Activated naive CD8-positive, alpha-beta T cell treated with anti-CD3 and anti-CD28 coated beads, Interleukin-2, amount 10 ng/mL, durations not matched to agents 7 days and 5 days (primary cell): ENCODE measurements at regions not wholly inside any gene's neighbourhood (a gene's known extent, or its start where the extent isn't known, plus 50 kb on each side); places are given as distances from the start of the nearest gene placed in this dataset.

ENCODE experiments used
- ATAC-seq: fragments of 150-1000 bp; cut with Tn5 transposase; one replicate; pipeline ENCODE4 v1.10.0; 2021; ENCODE audit warnings: low read depth, moderate library complexity
- POLR2A ChIA-PET: fragments of 350-600 bp; sonication (Branson Sonifier 250); formaldehyde crosslinking; loops from one replicate; lab custom pipeline; 2021; ENCODE audit warnings: antibody characterized with exemption; lab: Charles Lee
- DNase-seq: peaks from one replicate; pipeline ENCODE4 v3.0.0; 2021
- H3K27ac Mint-ChIP-seq: one replicate; pipeline ENCODE4 v1.8.0; 2022; ENCODE audit warnings: mild to moderate bottlenecking, mixed read lengths
- H3K27me3 Mint-ChIP-seq: one replicate; pipeline ENCODE4 v1.8.0; 2022; ENCODE audit warnings: mild to moderate bottlenecking, moderate library complexity, mixed read lengths
- H3K36me3 Mint-ChIP-seq: one replicate; pipeline ENCODE4 v1.8.0; 2021; ENCODE audit warnings: mild to moderate bottlenecking, mixed read lengths
- H3K4me1 Mint-ChIP-seq: one replicate; pipeline ENCODE4 v1.8.0; 2021; ENCODE audit warnings: mixed read lengths
- H3K4me3 Mint-ChIP-seq: one replicate; pipeline ENCODE4 v1.8.0; 2022; ENCODE audit warnings: mild to moderate bottlenecking, moderate library complexity, mixed read lengths
- H3K9me3 Mint-ChIP-seq: one replicate; pipeline ENCODE4 v1.8.0; 2021; ENCODE audit warnings: mixed read lengths

- no peaks in the 10 kb centered on the region for H3K4me1 Mint-ChIP-seq
- H3K27ac Mint-ChIP-seq, result no peak overlapping the region
- DNase-seq (no peak), ATAC-seq (no peak)
- no peaks in the 10 kb centered on the region for H3K9me3 Mint-ChIP-seq
- peaks cover 10% of the 10 kb centered on the region for H3K27me3 Mint-ChIP-seq
- no peaks in the 10 kb centered on the region for H3K36me3 Mint-ChIP-seq
- POLR2A ChIA-PET, result no interaction called here
- H3K4me3 Mint-ChIP-seq, result no peak overlapping the region
Measured at GRCh38 chr3:178417736-178418135, 118.5 kb upstream of the KCNMB2 start.

- Mint-ChIP-seq H3K4me3 (no peak overlapping the region), H3K36me3 (no peaks in the 10 kb centered on the region), H3K27me3 (peaks cover 9% of the 10 kb centered on the region), H3K4me1 (no peaks in the 10 kb centered on the region), H3K9me3 (no peaks in the 10 kb centered on the region), H3K27ac (no peak overlapping the region)
- ATAC-seq (no peak), DNase-seq (no peak)
- POLR2A ChIA-PET, result no interaction called here
Measured at GRCh38 chr3:178419071-178419470, 117.2 kb upstream of the KCNMB2 start.

- POLR2A ChIA-PET, result no interaction called here
- ATAC-seq, result no peak
- H3K4me1 Mint-ChIP-seq, result no peaks in the 10 kb centered on the region
Measured at GRCh38 chr3:178420033-178420432, 116.2 kb upstream of the KCNMB2 start.

GRCh38 chr3:178421069-178421468 lies 115.2 kb upstream of the KCNMB2 start:
- H3K27ac Mint-ChIP-seq, result no peak overlapping the region
- POLR2A ChIA-PET, result no interaction called here
- no peaks in the 10 kb centered on the region for H3K9me3 Mint-ChIP-seq
- no peaks in the 10 kb centered on the region for H3K4me1 Mint-ChIP-seq
- no peaks in the 10 kb centered on the region for H3K36me3 Mint-ChIP-seq
- DNase-seq (no peak), ATAC-seq (no peak)
- H3K27me3 Mint-ChIP-seq, result peaks cover 9% of the 10 kb centered on the region
- H3K4me3 Mint-ChIP-seq, result no peak overlapping the region

More at GRCh38 chr3:178420033-178420432, 116.2 kb upstream of the KCNMB2 start:
- Mint-ChIP-seq H3K27me3 (peaks cover 9% of the 10 kb centered on the region), H3K36me3 (no peaks in the 10 kb centered on the region), H3K9me3 (no peaks in the 10 kb centered on the region), H3K27ac (no peak overlapping the region), H3K4me3 (no peak overlapping the region)
- DNase-seq, result no peak

GRCh38 chr3:178422406-178422805 lies 113.8 kb upstream of the KCNMB2 start:
- ATAC-seq (no peak), DNase-seq (no peak)
- Mint-ChIP-seq H3K36me3 (no peaks in the 10 kb centered on the region), H3K4me1 (no peaks in the 10 kb centered on the region), H3K27me3 (peaks cover 9% of the 10 kb centered on the region), H3K27ac (no peak overlapping the region), H3K9me3 (no peaks in the 10 kb centered on the region), H3K4me3 (no peak overlapping the region)
- POLR2A ChIA-PET, result no interaction called here

- DNase-seq (no peak), ATAC-seq (no peak)
- Mint-ChIP-seq H3K9me3 (no peaks in the 10 kb centered on the region), H3K4me1 (no peaks in the 10 kb centered on the region), H3K27me3 (no peaks in the 10 kb centered on the region), H3K4me3 (no peak overlapping the region), H3K36me3 (no peaks in the 10 kb centered on the region), H3K27ac (no peak overlapping the region)
- POLR2A ChIA-PET, result no interaction called here
Measured at GRCh38 chr3:178428037-178428436, 108.2 kb upstream of the KCNMB2 start.

- ATAC-seq (no peak), DNase-seq (no peak)
- Mint-ChIP-seq H3K36me3 (no peaks in the 10 kb centered on the region), H3K27me3 (peaks cover 4% of the 10 kb centered on the region), H3K4me3 (no peak overlapping the region), H3K27ac (no peak overlapping the region), H3K9me3 (no peaks in the 10 kb centered on the region), H3K4me1 (no peaks in the 10 kb centered on the region)
- POLR2A ChIA-PET, result no interaction called here
Measured at GRCh38 chr3:178434206-178434805, 101.9 kb upstream of the KCNMB2 start.

- Mint-ChIP-seq H3K9me3 (no peaks in the 10 kb centered on the region), H3K27ac (no peak overlapping the region), H3K27me3 (peaks cover 4% of the 10 kb centered on the region)
Measured at GRCh38 chr3:178435575-178435974, 100.7 kb upstream of the KCNMB2 start.

GRCh38 chr3:178436773-178437172 lies 99.5 kb upstream of the KCNMB2 start:
- no peak for DNase-seq
- H3K4me3 Mint-ChIP-seq, result no peak overlapping the region
- no peaks in the 10 kb centered on the region for H3K36me3 Mint-ChIP-seq
- no peak overlapping the region for H3K27ac Mint-ChIP-seq
- H3K9me3 Mint-ChIP-seq, result no peaks in the 10 kb centered on the region
- H3K27me3 Mint-ChIP-seq, result peaks cover 6% of the 10 kb centered on the region
- POLR2A ChIA-PET, result no interaction called here
- no peaks in the 10 kb centered on the region for H3K4me1 Mint-ChIP-seq
- no peak for ATAC-seq

More at GRCh38 chr3:178435575-178435974, 100.7 kb upstream of the KCNMB2 start:
- DNase-seq (no peak), ATAC-seq (no peak)
- H3K36me3 Mint-ChIP-seq, result no peaks in the 10 kb centered on the region
- no peak overlapping the region for H3K4me3 Mint-ChIP-seq
- POLR2A ChIA-PET, result no interaction called here
- no peaks in the 10 kb centered on the region for H3K4me1 Mint-ChIP-seq

- POLR2A ChIA-PET, result no interaction called here
- no peaks in the 10 kb centered on the region for H3K9me3 Mint-ChIP-seq
- ATAC-seq, result no peak
Measured at GRCh38 chr3:178437236-178437635, 99.0 kb upstream of the KCNMB2 start.

GRCh38 chr3:178439504-178439903 lies 96.7 kb upstream of the KCNMB2 start:
- no peaks in the 10 kb centered on the region for H3K36me3 Mint-ChIP-seq
- POLR2A ChIA-PET, result no interaction called here
- peaks cover 4% of the 10 kb centered on the region for H3K27me3 Mint-ChIP-seq
- DNase-seq, result no peak
- H3K4me3 Mint-ChIP-seq, result no peak overlapping the region
- no peak overlapping the region for H3K27ac Mint-ChIP-seq
- no peaks in the 10 kb centered on the region for H3K9me3 Mint-ChIP-seq
- ATAC-seq, result no peak
- no peaks in the 10 kb centered on the region for H3K4me1 Mint-ChIP-seq

More at GRCh38 chr3:178437236-178437635, 99.0 kb upstream of the KCNMB2 start:
- H3K27me3 Mint-ChIP-seq, result peaks cover 8% of the 10 kb centered on the region
- DNase-seq, result no peak
- no peak overlapping the region for H3K27ac Mint-ChIP-seq
- no peaks in the 10 kb centered on the region for H3K4me1 Mint-ChIP-seq
- H3K4me3 Mint-ChIP-seq, result no peak overlapping the region
- no peaks in the 10 kb centered on the region for H3K36me3 Mint-ChIP-seq

- H3K9me3 Mint-ChIP-seq, result no peaks in the 10 kb centered on the region
- H3K4me3 Mint-ChIP-seq, result no peak overlapping the region
- peaks cover 4% of the 10 kb centered on the region for H3K27me3 Mint-ChIP-seq
- H3K4me1 Mint-ChIP-seq, result no peaks in the 10 kb centered on the region
- DNase-seq, result no peak
- POLR2A ChIA-PET, result no interaction called here
- no peaks in the 10 kb centered on the region for H3K36me3 Mint-ChIP-seq
- ATAC-seq, result no peak
- no peak overlapping the region for H3K27ac Mint-ChIP-seq
Measured at GRCh38 chr3:178440043-178440442, 96.2 kb upstream of the KCNMB2 start.

- Mint-ChIP-seq H3K4me3 (no peak overlapping the region), H3K27me3 (peaks cover 4% of the 10 kb centered on the region), H3K4me1 (no peaks in the 10 kb centered on the region), H3K36me3 (no peaks in the 10 kb centered on the region), H3K27ac (no peak overlapping the region), H3K9me3 (no peaks in the 10 kb centered on the region)
- ATAC-seq, result no peak
- DNase-seq, result no peak
- POLR2A ChIA-PET, result no interaction called here
Measured at GRCh38 chr3:178443634-178444033, 92.6 kb upstream of the KCNMB2 start.

GRCh38 chr3:178445139-178445538 lies 91.1 kb upstream of the KCNMB2 start:
- H3K36me3 Mint-ChIP-seq, result no peaks in the 10 kb centered on the region
- ATAC-seq (no peak), DNase-seq (no peak)
- no peak overlapping the region for H3K4me3 Mint-ChIP-seq
- peaks cover 4% of the 10 kb centered on the region for H3K27me3 Mint-ChIP-seq
- POLR2A ChIA-PET, result no interaction called here
- no peak overlapping the region for H3K27ac Mint-ChIP-seq
- no peaks in the 10 kb centered on the region for H3K9me3 Mint-ChIP-seq
- H3K4me1 Mint-ChIP-seq, result no peaks in the 10 kb centered on the region

GRCh38 chr3:178446059-178446458 lies 90.2 kb upstream of the KCNMB2 start:
- no peaks in the 10 kb centered on the region for H3K9me3 Mint-ChIP-seq
- H3K36me3 Mint-ChIP-seq, result no peaks in the 10 kb centered on the region
- no peak overlapping the region for H3K27ac Mint-ChIP-seq
- H3K4me1 Mint-ChIP-seq, result no peaks in the 10 kb centered on the region
- ATAC-seq, result no peak
- POLR2A ChIA-PET, result no interaction called here
- no peak overlapping the region for H3K4me3 Mint-ChIP-seq
- no peak for DNase-seq
- peaks cover 2% of the 10 kb centered on the region for H3K27me3 Mint-ChIP-seq
